HepG2 (cell line): ENCODE measurements at regions not wholly inside any gene's neighbourhood (a gene's known extent, or its start where the extent isn't known, plus 50 kb on each side); places are given as distances from the start of the nearest gene placed in this dataset.

Source experiments
- ATAC-seq: fragments of 200-7000 bp; cut with Tn5 transposase; 3 replicates; pipeline ENCODE4 v1.9.1; 2020; ENCODE audit warnings: mild to moderate bottlenecking, moderate library complexity
- BruUV-seq: library from RNA; stranded (reverse); fragments of 400-500 nt; replicated peaks from 2 replicates; lab custom pipeline; 2021; lab: Mats Ljungman, UMichigan
- CTCF ChIA-PET: fragments of 300-600 bp; formaldehyde crosslinking; extraction: SDS; loops from one replicate; lab custom pipeline; 2021; ENCODE audit warnings: low total read pairs, inconsistent platforms, low intra/inter-chr PET ratio; lab: Yijun Ruan, JAX
- POLR2A ChIA-PET: fragments of 350-600 bp; sonication (Branson Sonifier 250); formaldehyde crosslinking; loops from one replicate; lab custom pipeline; 2020; ENCODE audit warnings: antibody characterized with exemption, inconsistent platforms; lab: Yijun Ruan, JAX
- DNase-seq: peaks from one replicate; pipeline ENCODE4 v3.0.0-alpha.2; 2015; ENCODE audit warnings: low spot score
- FAIRE-seq: peaks from 3 replicates; lab custom pipeline; 2011; peaks lifted over from hg19 to GRCh38; lab: Jason Lieb, UNC
- H2AFZ ChIP-seq: one replicate; pipeline ENCODE4 v1.6.1; 2011; ENCODE audit warnings: low read length, inconsistent platforms
- H3K27ac ChIP-seq: fragments of 300-600 bp; 3 replicates; pipeline ENCODE4 v1.8.0; 2011; ENCODE audit warnings: mixed run types, mild to moderate bottlenecking, mixed read lengths, low read length, inconsistent platforms; ENCODE audit not compliant: insufficient read depth; ENCODE audit errors: extremely low read length
- H3K27me3 ChIP-seq, 2 experiments: fragments of 200-600 bp in 1 of 2; 2 replicates in 1 of 2; 3 replicates in 1 of 2; pipeline versions ENCODE4 v1.6.0 to v1.8.0; 2011; ENCODE audit warnings: low read length in 2 of 2, mild to moderate bottlenecking in 2 of 2, moderate library complexity in 2 of 2, inconsistent platforms in 1 of 2; ENCODE audit not compliant: insufficient read depth in 2 of 2, control insufficient read depth in 1 of 2
- H3K36me3 ChIP-seq, 2 experiments: fragments of 200-600 bp in 1 of 2; replicated peaks in 1 of 2; 2 replicates in 1 of 2; 3 replicates in 1 of 2; pipeline versions ENCODE4 v1.5.1 to v1.8.0; 2011; ENCODE audit warnings: low read length in 2 of 2, inconsistent platforms in 1 of 2; ENCODE audit not compliant: insufficient read depth in 2 of 2, control insufficient read depth in 1 of 2
- H3K4me1 ChIP-seq: 2 replicates; pipeline ENCODE4 v1.5.1; 2012; ENCODE audit warnings: low read length, inconsistent platforms; ENCODE audit not compliant: insufficient read depth
- H3K4me2 ChIP-seq: 2 replicates; pipeline ENCODE4 v1.6.0; 2011; ENCODE audit warnings: low read depth, low read length, inconsistent platforms
- H3K4me3 ChIP-seq, 3 experiments: fragments of 200-600 bp in 1 of 3; sonication (generic), shearing (Covaris generic) in 1 of 3; replicated peaks in 1 of 3; 2 replicates each; pipeline ENCODE4 v1.5.1; 2011 to 2016; ENCODE audit warnings: low read length in 3 of 3, inconsistent platforms in 2 of 3, low read depth in 2 of 3, mild to moderate bottlenecking in 2 of 3, control low read depth in 1 of 3, mixed read lengths in 1 of 3; ENCODE audit not compliant: insufficient read depth in 1 of 3
- H3K79me2 ChIP-seq: one replicate; pipeline ENCODE4 v1.6.1; 2011; ENCODE audit warnings: low read length, inconsistent platforms; ENCODE audit not compliant: insufficient read depth
- H3K9ac ChIP-seq: 2 replicates; pipeline ENCODE4 v1.6.0; 2011; ENCODE audit warnings: mild to moderate bottlenecking, low read depth, low read length, inconsistent platforms; ENCODE audit not compliant: insufficient read depth
- H3K9me3 ChIP-seq: 2 replicates; pipeline ENCODE4 v1.5.1; 2012; ENCODE audit warnings: mild to moderate bottlenecking, low read length
- H4K20me1 ChIP-seq: 2 replicates; pipeline ENCODE4 v1.6.0; 2011; ENCODE audit warnings: inconsistent platforms, mild to moderate bottlenecking, low read length, moderate library complexity; ENCODE audit not compliant: insufficient read depth
- ASH2L ChIP-seq: fragments of 300-600, 200-600 bp; sonication (generic); IDR thresholded peaks from 2 replicates; pipeline ENCODE4 v1.7.0; 2017; ENCODE audit warnings: low read depth, mild to moderate bottlenecking, moderate library complexity, mixed read lengths, low read length; ENCODE audit not compliant: insufficient read length
- BCL3 ChIP-seq: sonication (generic); formaldehyde crosslinking; IDR thresholded peaks from 2 replicates; pipeline ENCODE4 v1.5.1; 2020; ENCODE audit warnings: mild to moderate bottlenecking, missing genetic modification reagents, moderate library complexity
- DNMT3B ChIP-seq: conservative IDR thresholded peaks from 2 replicates; pipeline ENCODE4 v1.6.1; 2016; ENCODE audit warnings: missing biosample characterization, control low read depth
- FOXK2 ChIP-seq: fragments of 450-650 bp; IDR thresholded peaks from 2 replicates; pipeline ENCODE4 v1.6.1; 2016
- IKZF4 ChIP-seq: sonication (generic); formaldehyde crosslinking; IDR thresholded peaks from 2 replicates; pipeline ENCODE4 v1.5.1; 2020; ENCODE audit warnings: borderline replicate concordance, mild to moderate bottlenecking, low read depth, missing genetic modification reagents; ENCODE audit errors: not compliant biosample characterization
- ISX ChIP-seq: sonication (generic); formaldehyde crosslinking; conservative IDR thresholded peaks from 2 replicates; pipeline ENCODE4 v1.5.0; 2020; ENCODE audit warnings: missing genetic modification reagents
- NCOR1 ChIP-seq: fragments of 200-600 bp; sonication (generic); IDR thresholded peaks from 2 replicates; pipeline ENCODE4 v1.7.0; 2017; ENCODE audit warnings: antibody characterized with exemption, low read length, borderline replicate concordance
- RARA ChIP-seq: IDR thresholded peaks from 2 replicates; pipeline ENCODE4 v1.6.1; 2016; ENCODE audit warnings: missing genetic modification reagents, missing compliant biosample characterization
- RXRB ChIP-seq: IDR thresholded peaks from 2 replicates; pipeline ENCODE4 v1.6.1; 2016; ENCODE audit warnings: borderline replicate concordance, missing genetic modification reagents, missing compliant biosample characterization
- U2AF2 ChIP-seq: fragments of 200-400 bp; formaldehyde crosslinking; IDR thresholded peaks from 2 replicates; pipeline ENCODE4 v1.6.1; 2017; ENCODE audit warnings: low read depth, mild to moderate bottlenecking, low read length
- ZFP36L1 ChIP-seq: sonication (generic); formaldehyde crosslinking; IDR thresholded peaks from 2 replicates; pipeline ENCODE4 v1.8.0; 2022; ENCODE audit warnings: mild to moderate bottlenecking, missing genetic modification reagents, moderate library complexity
- ZFP36L2 ChIP-seq: sonication (generic); formaldehyde crosslinking; IDR thresholded peaks from 2 replicates; pipeline ENCODE4 v1.4.0; 2020; ENCODE audit warnings: missing genetic modification reagents
- ZKSCAN5 ChIP-seq: sonication (generic); formaldehyde crosslinking; IDR thresholded peaks from 2 replicates; pipeline ENCODE4 v1.5.1; 2020; ENCODE audit warnings: mild to moderate bottlenecking, missing genetic modification reagents
- ZNF33B ChIP-seq: sonication (generic); formaldehyde crosslinking; IDR thresholded peaks from 2 replicates; pipeline ENCODE4 v1.5.1; 2020; ENCODE audit warnings: mild to moderate bottlenecking, missing genetic modification reagents
- ZNF432 ChIP-seq: sonication (generic); formaldehyde crosslinking; IDR thresholded peaks from 2 replicates; pipeline ENCODE4 v1.5.0; 2020; ENCODE audit warnings: missing genetic modification reagents, mild to moderate bottlenecking, borderline replicate concordance
- ZNF615 ChIP-seq: sonication (generic); formaldehyde crosslinking; IDR thresholded peaks from 2 replicates; pipeline ENCODE4 v1.5.0; 2020; ENCODE audit warnings: mild to moderate bottlenecking, missing genetic modification reagents, borderline replicate concordance
- WGBS: methylation state at CpG from one replicate; pipeline ENCODE4 v1.1.6; 2017; ENCODE audit warnings: low lambda C conversion rate; 5-methylcytosine and 5-hydroxymethylcytosine counted together
- in situ Hi-C: cut with HindIII; loops from 2 replicates; pipeline ENCODE4 v1.10.0; 2017; ENCODE audit warnings: low pct_unique_long_range_greater_than_20kb; ENCODE audit not compliant: extremely low pct_ligation_motif_present
- intact Hi-C: fragments of 100-400 bp; cut with micrococcal nuclease; formaldehyde crosslinking; loops from one replicate; pipeline ENCODE4 v1.10.0; 2022; ENCODE audit not compliant: unreplicated experiment
- TF ChIP-seq, protein P1 (sequence below): sonication (generic); formaldehyde crosslinking; IDR thresholded peaks from 2 replicates; pipeline ENCODE4 v1.4.0; 2020; ENCODE audit warnings: missing genetic modification reagents

GRCh38 chr6:134425513-134425912, 107.6 kb upstream of the SGK1 start (continued):
- TF ChIP-seq ZKSCAN5 (CRISPR knock-in tag) (no peak), FOXK2 (no peak), U2AF2 (no peak)

DNA sequence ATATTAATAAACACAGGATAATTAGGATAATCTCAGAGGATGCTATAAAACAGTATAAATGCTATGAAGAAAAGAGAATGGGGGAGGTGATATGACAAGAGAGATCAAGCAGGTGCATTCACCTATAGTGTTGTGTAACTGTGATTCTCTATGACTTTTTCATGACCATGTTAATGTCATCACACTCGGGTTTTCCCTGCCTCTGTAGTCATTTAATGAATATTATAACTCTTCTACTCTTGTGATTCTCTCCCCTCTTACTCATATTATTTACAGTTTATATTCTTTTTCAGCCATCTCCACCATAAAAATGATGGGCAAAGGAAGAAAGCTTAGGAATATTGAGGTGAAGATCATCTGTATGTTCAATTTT, 106.9 kb upstream of the SGK1 start:
- TF ChIP-seq ZNF432 (CRISPR knock-in tag) (no peak), DNMT3B (CRISPR knock-in tag) (no peak), ZNF615 (CRISPR knock-in tag) (no peak), ASH2L (no peak), ISX (CRISPR knock-in tag) (no peak), RARA (CRISPR knock-in tag) (no peak), NCOR1 (no peak), ZFP36L1 (CRISPR knock-in tag) (no peak), ZNF33B (no peak), RXRB (no peak), ZFP36L2 (CRISPR knock-in tag) (no peak), IKZF4 (CRISPR knock-in tag) (no peak), BCL3 (CRISPR knock-in tag) (no peak)
- TF ChIP-seq, protein P1, sequence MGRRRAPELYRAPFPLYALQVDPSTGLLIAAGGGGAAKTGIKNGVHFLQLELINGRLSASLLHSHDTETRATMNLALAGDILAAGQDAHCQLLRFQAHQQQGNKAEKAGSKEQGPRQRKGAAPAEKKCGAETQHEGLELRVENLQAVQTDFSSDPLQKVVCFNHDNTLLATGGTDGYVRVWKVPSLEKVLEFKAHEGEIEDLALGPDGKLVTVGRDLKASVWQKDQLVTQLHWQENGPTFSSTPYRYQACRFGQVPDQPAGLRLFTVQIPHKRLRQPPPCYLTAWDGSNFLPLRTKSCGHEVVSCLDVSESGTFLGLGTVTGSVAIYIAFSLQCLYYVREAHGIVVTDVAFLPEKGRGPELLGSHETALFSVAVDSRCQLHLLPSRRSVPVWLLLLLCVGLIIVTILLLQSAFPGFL (CRISPR knock-in tag) = no peak
- H3K4me3 ChIP-seq = no peak overlapping the region
- H3K27ac ChIP-seq = no peak overlapping the region
- DNase-seq (no peak), FAIRE-seq (no peak), ATAC-seq (no peak)
- in situ Hi-C loops = loop anchor here (25.0 kb wide), 1 partner anchor 262 kb away; no protein-coding TSS in a partner anchor
- H3K9me3 ChIP-seq = no peaks in the 10 kb centered on the region
- no peaks in the 10 kb centered on the region for H3K36me3 ChIP-seq
- intact Hi-C loops = no loop called here
- H3K79me2 ChIP-seq = no peaks in the 10 kb centered on the region
- no peak overlapping the region for H3K4me2 ChIP-seq
- no TSS peak for BruUV-seq
- 0 out of 2 replicates have a peak, but pooled peaks cover 8% of the 10 kb centered on the region for H3K4me1 ChIP-seq
- H3K27me3 ChIP-seq = no peaks in the 10 kb centered on the region; a peak in 1 of 5 replicates
- 2% methylated on average over 1 of the region's 1 CpG for WGBS
- no peak overlapping the region for H3K9ac ChIP-seq
- POLR2A ChIA-PET = no interaction called here
- H4K20me1 ChIP-seq = no peaks in the 10 kb centered on the region
- no peak overlapping the region for H2AFZ ChIP-seq
- CTCF ChIA-PET = no interaction called here
